ENCODE measurements at regions not wholly inside any gene's neighbourhood (a gene's known extent, or its start where the extent isn't known, plus 50 kb on each side); places are given as distances from the start of the nearest gene placed in this dataset.

DNA sequence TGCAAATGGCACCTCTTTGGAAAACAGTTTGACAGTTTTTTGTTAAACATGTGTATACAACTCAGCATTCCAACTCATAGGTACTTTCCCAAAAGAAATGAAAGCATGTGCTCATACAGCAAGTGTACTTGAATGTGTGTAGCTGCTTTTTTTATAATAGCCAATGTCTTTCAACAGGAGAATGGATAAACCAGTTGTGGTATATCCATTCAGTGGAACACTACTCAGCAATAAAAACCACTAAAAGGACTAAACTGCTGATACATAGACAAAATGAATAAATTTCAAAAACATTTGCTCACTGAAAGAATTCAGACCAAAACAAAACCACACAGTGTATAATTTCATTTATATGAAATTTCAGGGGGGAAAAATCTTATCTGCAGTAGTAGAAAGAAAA is 267.3 kb downstream of the NR2F1-AS1 start:
- DNase-seq = no peak

DNA sequence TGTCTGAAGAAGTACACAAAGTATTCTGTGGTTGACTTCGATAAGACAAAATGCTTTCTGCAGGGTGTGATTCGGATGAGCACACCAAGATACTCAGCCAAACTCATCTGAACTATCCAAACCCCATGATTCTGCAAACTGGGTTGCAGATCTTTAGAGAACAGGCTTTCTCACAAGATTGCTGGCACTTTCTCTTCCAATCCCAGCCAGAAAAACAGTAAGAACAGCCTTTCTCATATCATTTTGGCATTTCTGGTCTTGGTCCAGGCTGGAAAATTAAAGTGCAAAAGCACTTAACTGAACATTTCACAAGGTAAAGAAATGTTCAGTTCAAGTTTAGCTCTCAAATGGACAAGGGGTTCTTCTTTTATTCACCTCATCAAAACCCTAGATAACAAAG is 269.1 kb downstream of the NR2F1-AS1 start:
- no peak for DNase-seq

DNA sequence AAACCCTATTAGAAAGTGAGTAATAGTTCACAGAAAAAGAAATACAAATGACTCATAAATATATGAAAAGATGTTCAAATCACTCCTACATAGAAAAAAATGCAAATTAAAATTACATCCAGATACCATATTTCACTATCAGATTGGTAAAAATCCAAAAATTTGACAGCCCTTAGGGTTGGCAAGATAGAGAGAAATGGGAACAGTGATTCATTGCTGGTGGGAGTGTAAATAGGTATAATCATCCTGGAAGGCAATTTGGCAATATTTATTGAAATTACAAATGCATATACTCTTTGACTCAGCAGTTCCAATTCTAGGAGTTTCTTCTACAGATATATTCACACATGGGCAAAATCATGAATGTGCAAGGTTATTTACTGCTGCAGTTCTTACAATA is 273.5 kb downstream of the NR2F1-AS1 start:
- DNase-seq = no peak

DNA sequence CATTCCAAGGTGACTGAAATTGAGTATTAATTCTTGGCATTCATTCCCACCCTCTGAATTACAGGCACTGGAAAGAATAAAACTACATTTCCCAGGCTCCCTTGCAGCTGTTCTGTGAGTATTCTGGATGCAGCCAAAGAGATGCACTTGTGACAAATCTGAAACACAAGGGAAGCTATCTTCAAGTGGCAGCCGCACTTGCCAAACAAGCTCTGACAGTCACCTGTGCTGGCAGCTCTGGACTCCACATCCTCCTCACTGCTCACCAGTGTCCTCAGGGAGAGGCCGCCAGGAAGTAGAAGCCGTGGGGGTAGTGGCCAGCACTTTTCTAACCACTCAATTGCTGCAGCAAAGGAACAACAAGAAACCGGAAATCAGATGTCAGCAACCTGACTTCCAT is 275.0 kb downstream of the NR2F1-AS1 start:
- DNase-seq = peak; percentile 7

DNA sequence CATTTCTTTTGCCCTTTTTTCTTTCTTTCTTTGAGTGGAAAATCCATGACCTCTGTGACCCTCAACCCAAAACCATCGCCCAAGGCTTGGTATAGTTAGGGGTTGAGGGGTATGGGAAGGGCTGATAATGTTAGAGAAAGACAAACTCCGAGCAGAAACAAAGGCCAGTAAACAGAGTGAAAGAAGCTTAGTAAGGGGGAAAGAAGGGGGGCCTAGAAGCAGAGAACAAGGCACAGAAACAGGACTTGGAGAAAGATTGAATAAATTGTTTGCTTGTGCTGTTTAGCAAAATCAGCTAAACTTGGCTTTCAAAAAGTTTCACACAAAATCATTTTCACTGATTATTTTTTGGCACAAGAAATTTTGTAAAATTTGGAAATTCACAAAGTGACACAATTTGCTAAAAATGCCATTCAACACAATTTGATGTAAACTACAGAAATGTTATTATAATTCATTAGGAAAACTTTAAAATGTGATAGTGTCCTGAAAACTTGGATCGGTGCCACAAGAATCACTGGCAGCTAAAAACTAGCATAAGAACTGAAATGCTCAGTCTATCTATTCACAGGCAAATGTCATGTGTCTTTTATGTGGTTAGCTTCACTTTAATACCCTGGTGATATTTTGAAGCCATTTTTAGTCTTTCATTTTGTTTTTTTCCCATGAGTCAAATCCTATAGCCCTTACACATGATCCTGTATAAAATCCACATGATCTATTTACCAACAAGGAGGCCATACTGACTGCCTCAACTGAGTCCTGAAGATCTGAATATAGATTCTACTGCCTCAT is 276.4 kb downstream of the NR2F1-AS1 start:
- DNase-seq = no peak

DNA sequence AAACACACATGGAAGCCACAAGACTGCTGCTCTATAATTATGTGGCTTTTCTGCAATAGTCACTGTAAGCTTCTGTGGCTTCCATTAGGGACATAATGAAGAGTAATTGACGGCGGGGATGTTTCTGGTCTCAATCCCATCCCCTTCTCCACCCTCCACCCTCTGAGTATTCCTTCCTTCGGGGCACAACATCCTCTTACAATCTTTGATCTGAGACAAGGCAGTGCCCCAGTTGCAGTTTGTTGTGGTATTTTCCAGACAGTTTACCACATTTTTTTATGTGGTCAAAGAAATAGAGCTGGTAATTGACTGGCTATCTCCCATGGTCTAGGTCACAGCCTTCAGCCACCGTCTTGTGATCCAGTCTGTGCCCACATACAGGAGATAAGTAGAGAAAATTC is 277.7 kb downstream of the NR2F1-AS1 start:
- no peak for DNase-seq

DNA sequence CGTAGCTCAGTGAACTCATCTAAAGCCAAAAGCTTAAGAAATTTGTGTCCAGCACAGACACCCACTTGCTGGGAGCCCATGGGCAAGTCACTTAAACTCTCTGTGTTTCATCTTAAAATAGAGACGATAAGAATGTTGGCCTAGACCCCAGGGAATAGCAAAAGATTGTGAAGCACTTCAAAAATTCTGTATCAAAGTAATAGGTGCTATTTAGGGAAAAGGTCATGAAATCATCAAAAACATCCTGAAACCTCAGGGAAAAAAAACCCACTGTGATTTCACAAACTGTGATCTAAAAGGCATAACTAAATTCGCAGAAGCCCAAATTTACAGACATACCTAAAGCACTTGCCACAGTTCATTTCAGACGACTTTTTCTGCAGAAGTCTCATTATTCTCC is 278.3 kb downstream of the NR2F1-AS1 start:
- no peak for DNase-seq

DNA sequence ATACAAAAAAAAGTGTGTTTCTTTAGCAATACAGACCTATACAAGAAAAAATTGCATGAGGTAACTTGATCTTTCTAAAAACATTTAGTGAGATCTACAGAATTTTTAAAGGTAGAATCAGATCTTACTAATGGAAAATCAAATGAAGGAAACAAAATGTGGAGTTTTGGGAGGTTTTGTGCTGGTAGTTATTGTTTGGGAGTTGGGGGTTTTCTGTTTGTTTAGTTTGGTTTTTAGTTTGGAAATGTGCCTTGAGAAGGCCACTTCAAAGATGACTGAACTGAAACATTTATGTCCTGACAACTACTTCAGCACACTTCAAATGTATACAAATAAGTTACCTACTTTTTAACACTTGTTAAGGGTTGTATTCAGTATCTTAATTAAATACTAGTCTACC is 280.1 kb downstream of the NR2F1-AS1 start:
- DNase-seq = peak; percentile 3

DNA sequence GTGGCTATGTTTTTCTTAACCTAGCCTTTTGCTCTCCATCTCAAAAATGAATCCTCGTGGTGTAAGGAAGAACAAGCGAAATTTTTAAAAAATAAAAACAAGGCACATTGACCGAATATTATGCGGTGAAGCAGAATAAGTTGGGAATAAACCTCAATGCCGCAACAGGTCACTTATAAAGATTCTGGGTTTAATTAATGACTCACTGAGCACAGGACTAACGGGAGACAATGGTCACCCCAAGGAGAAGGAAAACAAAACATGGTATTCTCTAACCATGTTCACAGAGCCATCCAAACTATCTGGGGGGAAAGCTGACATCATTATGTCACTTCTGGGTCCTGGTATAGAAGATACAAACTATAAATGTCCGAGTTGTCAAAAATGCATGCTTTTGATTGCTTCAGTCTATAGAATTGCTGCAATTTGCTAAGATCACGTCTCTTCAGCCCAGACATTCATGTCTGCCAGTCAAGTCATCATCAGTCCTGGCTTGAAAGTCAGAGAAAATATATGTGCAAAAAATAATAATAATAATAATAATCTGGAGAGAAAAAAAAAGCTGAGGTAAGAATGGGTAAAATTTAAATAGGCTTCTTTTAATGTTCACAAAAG is 280.6 kb downstream of the NR2F1-AS1 start:
- no peak for DNase-seq

DNA sequence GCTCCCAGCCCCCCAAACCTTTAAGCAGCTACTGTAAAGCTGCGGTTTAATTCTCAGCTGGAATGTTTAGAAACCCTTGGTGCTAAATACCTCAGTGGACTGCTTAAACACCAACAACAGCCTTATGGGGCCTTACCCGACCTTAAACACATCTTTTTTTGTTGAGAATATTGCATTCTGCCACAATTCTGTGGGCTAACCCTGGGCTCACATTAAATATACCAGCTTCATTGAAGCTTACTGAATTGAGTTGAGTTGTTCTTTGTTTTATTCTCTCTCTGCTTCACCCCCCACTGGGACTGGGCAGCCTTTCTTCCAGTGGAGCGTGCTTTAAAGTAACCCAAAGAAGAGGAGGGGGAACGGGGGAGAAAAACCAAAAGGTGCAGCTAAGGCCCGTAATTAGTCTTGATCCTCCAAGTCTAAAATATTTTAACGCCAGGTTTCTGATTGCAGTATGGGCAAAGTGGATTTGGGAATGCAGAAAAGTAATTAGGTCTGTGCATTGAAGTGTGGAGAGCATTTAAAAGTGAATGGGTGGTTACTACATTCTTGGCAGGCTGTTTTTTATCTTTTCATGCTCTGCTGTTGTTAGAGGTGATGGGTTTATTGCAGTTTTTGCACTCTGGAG is 281.2 kb downstream of the NR2F1-AS1 start:
- peak; percentile 59 for DNase-seq

DNA sequence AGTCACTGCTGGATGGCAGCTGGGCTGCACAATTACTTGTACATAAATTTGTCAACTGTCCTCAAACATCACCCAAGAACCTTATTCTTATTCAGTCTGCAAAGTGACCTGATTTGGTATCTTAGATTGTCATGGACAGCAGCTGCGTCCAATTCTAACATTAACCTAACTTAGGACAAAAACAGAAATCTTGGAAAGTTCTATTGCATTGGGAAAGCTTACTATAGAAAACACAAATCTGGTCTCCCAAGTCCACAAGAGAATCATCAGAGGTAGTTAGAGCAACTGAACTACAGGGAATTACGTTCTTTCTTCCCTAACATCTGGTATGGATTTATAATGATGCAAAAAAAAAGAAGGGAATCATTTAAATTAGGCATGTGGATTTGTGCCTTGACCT is 283.9 kb downstream of the NR2F1-AS1 start:
- no peak for DNase-seq

DNA sequence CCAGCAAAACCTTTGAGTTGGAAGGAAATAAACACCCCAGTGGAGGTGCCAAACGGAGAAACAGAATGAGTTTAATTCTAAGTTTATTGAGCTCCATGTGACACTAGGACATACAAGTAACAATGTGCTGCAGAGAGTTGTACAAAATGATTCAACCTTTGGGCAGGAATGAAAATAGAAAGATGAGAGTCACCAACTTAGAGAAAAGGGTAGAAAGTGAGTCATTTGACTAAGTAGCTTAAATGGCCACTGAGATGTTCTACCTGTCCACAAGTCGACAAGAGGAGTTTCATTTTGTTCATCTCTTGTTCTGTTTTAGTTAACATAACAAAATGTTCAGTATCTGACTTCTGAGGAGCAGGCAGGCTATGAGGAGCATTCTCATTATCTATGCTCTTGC is 284.7 kb downstream of the NR2F1-AS1 start:
- DNase-seq = no peak

DNA sequence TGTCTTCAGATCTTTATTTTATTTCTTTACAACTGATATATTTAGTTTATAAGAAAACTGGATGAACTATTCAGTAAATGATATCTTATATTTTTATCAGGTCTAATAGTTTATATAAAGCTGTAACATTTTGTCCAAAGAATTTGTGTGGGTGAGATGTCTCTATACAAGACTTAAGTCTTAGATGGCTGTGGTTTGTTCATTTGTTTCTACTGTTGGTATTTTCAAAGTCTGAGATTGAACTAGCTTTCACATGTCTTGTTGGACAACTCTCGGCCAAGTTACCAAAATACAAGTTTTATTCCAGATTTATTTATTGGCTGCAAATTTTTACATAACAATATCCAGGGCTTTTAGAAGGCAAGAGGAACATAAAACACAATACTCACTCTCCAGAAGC is 286.0 kb downstream of the NR2F1-AS1 start:
- no peak for DNase-seq

DNA sequence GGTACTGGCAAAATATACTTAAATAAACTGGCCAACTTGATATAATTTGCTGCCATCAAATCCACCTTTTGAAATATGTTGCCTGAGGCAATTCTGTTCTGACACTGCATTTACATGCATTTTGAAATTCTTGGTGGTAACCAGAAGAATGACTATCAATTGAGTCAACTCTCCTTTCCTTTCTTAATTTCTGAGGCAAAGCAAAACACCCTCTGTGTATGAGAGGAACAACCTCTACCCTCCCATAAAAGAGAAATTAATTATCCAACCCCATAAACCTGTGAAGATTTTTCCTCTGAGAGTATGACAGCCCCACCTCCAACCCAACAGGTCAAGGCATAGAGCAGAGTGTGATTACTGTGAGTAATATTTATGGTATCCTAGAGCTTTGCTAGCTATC is 286.8 kb downstream of the NR2F1-AS1 start:
- no peak for DNase-seq

DNA sequence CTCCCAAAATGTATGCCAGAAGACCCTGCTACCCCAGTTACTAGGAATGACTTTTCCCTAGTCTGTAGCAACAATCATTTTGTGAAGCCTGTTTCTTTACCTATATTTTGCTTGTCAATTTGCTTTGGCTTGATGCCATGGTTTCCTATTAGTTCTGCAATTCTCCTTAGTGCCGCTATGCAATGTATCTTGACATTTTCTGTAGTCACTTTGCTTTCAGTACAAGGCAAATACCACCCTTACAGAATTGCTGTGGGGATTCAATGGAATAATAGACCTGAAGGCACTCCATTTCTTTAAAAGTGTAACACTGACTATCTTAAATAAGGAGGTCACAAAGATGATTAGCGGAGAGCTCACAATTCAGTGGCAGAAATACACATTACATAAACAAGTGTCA is 291.1 kb downstream of the NR2F1-AS1 start:
- DNase-seq = no peak

DNA sequence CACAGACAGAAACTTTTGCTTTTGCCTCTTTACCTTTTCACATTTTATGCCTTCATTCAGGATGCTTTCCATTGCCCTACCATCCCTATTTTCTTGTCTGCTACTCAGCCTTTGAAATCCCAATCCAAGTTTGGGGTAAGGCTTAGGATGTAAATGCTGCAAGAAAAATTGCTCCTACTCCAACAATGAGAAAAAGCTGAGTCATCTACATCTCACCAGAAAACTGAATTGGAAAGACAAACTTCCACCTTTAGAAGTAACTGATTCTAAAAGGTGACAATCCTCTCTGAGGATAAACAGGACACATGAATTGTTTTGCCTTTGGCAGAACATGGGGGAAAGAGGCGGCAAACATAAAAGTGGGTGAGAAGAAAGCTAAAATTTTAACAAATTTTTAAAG is 295.6 kb downstream of the NR2F1-AS1 start:
- no peak for DNase-seq

DNA sequence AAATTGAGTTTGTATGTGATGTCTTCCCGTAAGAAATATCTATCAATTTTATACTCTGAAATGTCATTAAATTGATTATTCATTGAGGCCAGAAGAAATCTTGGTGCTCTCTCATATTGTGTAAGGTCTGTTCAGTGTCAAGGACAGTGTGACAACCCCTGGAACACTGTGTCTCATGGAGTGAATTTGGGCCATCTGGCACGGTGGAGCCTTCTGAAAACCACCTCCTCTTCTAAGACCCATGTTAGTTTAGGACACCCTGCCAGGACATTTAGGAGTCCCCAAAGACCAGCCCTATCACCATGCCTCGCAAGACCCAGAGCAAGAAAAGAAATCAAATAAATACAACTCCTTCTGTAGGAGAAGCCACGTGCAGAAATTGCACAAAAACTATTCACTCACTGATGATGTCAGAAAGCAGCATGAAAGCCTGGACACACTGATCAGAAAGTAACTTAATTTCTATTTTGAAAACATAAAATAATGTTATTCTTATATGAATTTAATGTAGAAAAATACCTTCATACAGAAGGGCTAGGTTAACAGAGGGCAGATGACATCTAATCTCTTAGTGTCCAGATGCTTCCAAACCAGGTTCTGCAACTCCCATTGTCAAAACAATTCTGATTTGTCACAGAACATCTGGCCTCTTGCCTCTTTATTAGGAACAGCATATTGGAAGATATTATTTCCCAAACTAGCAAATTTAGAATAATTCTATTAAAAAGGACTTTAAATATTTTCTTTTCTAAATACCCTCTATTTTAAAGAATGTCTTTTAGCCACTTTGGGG is 298.8 kb downstream of the NR2F1-AS1 start:
- no peak for DNase-seq

DNA sequence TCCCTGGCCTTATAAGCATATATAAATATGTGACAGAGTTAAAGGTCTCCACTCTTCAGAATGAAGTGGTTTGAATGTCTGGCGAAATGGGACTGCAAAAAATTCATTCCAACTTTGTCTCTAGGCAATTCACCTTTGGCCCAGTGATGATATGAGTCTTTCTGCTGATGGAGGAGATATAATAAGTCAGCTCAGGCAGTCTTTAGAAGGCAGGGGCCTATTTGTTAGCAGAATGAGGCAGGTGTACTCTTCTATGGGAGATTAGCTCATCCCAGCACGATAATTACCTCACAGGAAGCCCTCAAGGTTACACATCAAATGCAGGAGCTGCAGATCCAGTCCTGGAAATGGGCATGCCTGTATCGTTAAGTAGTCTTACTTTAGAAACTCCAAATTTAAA is 300.5 kb downstream of the NR2F1-AS1 start:
- no peak for DNase-seq

DNA sequence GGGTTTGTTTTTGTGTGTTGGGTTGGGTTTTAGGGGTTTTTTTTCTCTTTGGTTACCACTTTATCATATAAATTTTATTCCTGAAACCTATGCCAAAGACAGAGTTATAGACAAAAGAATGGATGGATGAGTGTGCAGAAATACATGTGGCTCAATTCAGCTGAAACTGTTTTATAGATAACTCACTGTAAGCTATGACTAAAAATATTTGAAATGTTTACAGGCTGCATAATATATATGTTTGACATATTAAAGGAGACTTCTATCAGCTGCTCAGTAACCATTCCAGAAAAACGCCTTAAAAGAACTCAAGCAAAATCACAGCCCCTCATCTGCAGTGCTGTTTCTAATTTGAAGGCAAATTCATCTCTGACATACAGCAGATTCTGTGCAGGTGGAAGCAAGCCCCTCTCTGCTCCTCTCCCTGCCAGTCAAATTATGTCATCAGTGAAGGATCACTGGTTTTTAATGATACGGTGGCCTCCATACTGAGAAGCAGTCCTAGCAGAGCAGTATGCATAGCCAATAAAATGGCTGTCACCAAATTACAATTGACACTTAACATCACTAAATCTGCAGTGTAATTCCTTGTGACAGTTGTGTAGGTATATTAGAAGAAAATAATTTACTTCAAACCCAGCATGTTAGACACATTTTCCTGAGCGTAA is 301.6 kb downstream of the NR2F1-AS1 start:
- no peak for DNase-seq

DNA sequence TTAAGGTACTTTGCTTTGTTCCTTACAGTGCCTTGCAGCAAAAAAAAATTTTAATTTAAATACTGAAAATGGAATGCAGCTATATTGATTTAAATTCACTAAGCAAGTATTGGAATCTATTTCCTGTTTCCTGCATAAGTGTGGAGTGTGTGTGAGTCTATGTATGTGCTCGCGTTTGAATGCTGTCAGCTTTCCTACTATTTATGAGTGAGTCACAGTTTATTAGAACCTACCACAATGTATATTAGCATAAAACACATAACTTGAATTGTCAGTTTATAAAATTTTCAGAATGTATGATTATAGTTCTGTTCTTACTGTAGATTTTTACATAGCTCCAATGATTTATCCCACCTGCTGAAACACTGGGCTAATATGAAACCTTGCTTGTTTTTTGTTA is 302.1 kb downstream of the NR2F1-AS1 start:
- DNase-seq = no peak

DNA sequence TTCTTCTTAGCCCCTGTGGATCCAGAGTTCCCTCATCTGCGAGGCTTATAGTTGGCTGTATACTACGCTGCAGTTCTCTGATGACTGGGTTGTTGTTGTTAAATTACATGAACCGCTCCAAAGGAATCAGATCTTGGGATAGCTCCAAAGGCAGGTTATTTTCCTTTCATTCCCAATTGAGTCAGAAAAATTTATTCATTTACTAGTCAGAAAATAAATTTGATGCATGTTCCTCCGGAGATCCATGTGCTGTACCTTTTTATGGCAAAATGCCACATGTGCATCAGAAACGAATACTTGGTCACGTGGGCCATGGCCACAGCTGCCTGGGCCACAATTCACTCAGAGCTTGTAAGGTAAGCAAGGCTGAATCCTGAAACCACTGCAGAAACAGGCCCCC is 304.0 kb downstream of the NR2F1-AS1 start:
- DNase-seq = no peak

DNA sequence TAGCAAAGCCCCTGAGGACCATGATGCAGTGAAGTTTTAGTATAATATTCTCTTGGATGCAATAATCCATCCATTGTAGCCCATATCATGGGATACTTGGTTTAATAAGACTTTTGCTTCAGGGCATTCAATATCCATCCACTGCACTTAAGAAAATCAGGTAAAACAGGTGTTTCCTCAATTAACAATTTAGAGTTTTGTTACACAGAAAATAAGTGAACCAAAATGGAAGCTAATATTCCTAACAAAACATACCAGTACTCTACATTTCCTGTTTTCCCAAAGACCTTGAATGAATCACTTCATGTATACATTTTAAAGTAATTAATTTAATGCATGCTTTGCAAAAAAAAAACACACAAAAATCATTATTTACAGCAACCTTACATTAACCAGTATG is 305.6 kb downstream of the NR2F1-AS1 start:
- no peak for DNase-seq

DNA sequence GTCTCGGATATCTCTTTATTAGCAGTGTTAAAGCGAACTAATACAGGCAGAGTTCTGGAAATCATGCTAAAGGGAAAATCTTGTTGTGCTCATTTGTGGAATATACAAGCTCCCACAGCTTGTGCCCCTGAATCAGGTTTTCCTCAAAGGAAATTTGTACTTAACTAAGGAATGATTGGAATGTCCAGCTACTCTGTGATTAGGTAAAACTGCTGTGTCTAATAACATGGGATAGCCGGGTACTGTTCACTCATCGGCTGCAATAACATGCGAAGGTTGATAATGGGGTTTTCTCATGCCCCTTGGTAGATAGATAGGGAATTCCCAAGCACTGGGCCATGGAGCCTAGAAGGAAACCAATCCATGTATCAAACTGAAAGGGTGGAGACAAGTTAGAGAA is 306.7 kb downstream of the NR2F1-AS1 start:
- DNase-seq = no peak
